Adrenal gland (tissue), 9 donors: ENCODE measurements at regions not wholly inside any gene's neighbourhood (a gene's known extent, or its start where the extent isn't known, plus 50 kb on each side); places are given as distances from the start of the nearest gene placed in this dataset.

Experiments
- DNase-seq, 7 donors: peaks; one replicate each; pipeline ENCODE4 v3.0.0-alpha.2; 2019 to 2020
- H3K27ac ChIP-seq, 5 donors: fragments of 200-600 bp; sonication (generic) in 4 of 5; 1 replicate in 3 of 5; 2 replicates in 2 of 5; pipeline versions ENCODE4 v1.5.1 to v1.8.0; 2016 to 2020; ENCODE audit warnings: mild to moderate bottlenecking in 1 of 5
- H3K27me3 ChIP-seq: fragments of 200-600 bp; 2 replicates; pipeline ENCODE4 v1.8.0; 2021
- H3K36me3 ChIP-seq, 2 donors: fragments of 200-600 bp; replicated peaks in 1 of 2; 1 replicate in 1 of 2; 2 replicates in 1 of 2; pipeline versions ENCODE4 v1.5.1 to v1.8.0; 2018 to 2022
- H3K4me1 ChIP-seq, 2 donors: fragments of 200-600 bp; replicated peaks in 1 of 2; 1 replicate in 1 of 2; 2 replicates in 1 of 2; pipeline versions ENCODE4 v1.5.1 to v1.8.0; 2018 to 2021
- H3K4me3 ChIP-seq, 4 donors: fragments of 200-600 bp; sonication (generic) in 3 of 4; one replicate each; pipeline ENCODE4 v1.5.1; 2016 to 2018
- H3K9me3 ChIP-seq, 3 donors: fragments of 200-600 bp; sonication (generic) in 1 of 3; replicated peaks in 1 of 3; 1 replicate in 2 of 3; 2 replicates in 1 of 3; pipeline versions ENCODE4 v1.5.1 to v1.8.0; 2016 to 2021
- POLR2A ChIP-seq, 2 donors: fragments of 450-650 bp; IDR thresholded peaks; one replicate each; pipeline ENCODE4 v1.6.1; 2017; ENCODE audit warnings: antibody characterized with exemption in 2 of 2, mild to moderate bottlenecking in 2 of 2, moderate library complexity in 1 of 2
- WGBS, 4 donors: extraction: QIAGEN DNeasy Blood & Tissue Kit in 2 of 4; methylation state at CpG; one replicate each; pipeline versions ENCODE4 v1.1.5 to v1.1.7; 2013 to 2017; 5-methylcytosine and 5-hydroxymethylcytosine counted together
- intact Hi-C, 2 donors: fragments of 100-400 bp; cut with DNase I; formaldehyde crosslinking; loops; one replicate each; pipeline versions ENCODE4 v1.14.1 to v1.15.0; 2022 to 2023
- TF ChIP-seq, protein P1 (sequence below), 6 experiments: fragments of 450-650 bp in 4 of 6; fragments of 200-600 bp in 2 of 6; sonication (generic) in 1 of 6; IDR thresholded peaks; 1 replicate in 5 of 6; 2 replicates in 1 of 6; pipeline versions ENCODE4 v1.5.1 to v1.8.0; 2016 to 2021; ENCODE audit warnings: antibody characterized with exemption in 6 of 6, mild to moderate bottlenecking in 2 of 6, moderate library complexity in 1 of 6
- donor health status: healthy with polysubstance abuse.
- donor health status: Bipolar disorder and iron deficiency.
- donor health status: DM: yes; HTN: yes; CAD: no.
- donor health status: DM: no; HTN: no; CAD: no.
- donor health status: DM: no; HTN: no; CAD: no.

DNA sequence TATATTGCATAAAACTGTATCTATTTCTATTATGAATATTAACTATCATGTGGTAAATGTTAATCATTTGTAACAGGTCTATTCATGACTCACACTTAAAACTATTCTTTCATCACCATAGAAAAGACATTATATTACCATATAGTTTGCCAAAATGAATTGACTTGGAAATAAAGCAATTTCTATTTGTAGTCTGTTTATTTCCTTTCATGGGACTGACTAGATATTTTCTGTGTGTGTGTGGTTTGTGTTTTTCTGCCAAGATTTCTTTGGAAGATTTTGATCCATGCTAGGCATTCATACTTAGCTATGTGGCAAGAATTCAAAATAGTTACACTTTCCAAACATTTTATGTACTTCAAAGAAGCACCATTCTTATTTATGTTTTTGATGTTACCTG lies 522.5 kb upstream of the AGTR1 start:
- no peak overlapping the region for H3K4me3 ChIP-seq
- no peak overlapping the region for H3K27ac ChIP-seq
- no peak for TF ChIP-seq POLR2A (IDR thresholded peaks at IDR 0.05)
- TF ChIP-seq, protein P1, sequence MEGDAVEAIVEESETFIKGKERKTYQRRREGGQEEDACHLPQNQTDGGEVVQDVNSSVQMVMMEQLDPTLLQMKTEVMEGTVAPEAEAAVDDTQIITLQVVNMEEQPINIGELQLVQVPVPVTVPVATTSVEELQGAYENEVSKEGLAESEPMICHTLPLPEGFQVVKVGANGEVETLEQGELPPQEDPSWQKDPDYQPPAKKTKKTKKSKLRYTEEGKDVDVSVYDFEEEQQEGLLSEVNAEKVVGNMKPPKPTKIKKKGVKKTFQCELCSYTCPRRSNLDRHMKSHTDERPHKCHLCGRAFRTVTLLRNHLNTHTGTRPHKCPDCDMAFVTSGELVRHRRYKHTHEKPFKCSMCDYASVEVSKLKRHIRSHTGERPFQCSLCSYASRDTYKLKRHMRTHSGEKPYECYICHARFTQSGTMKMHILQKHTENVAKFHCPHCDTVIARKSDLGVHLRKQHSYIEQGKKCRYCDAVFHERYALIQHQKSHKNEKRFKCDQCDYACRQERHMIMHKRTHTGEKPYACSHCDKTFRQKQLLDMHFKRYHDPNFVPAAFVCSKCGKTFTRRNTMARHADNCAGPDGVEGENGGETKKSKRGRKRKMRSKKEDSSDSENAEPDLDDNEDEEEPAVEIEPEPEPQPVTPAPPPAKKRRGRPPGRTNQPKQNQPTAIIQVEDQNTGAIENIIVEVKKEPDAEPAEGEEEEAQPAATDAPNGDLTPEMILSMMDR (IDR thresholded peaks at IDR 0.05): no peak
- H3K9me3 ChIP-seq: no peaks in the 10 kb centered on the region
- H3K27me3 ChIP-seq: no peaks in the 10 kb centered on the region
- DNase-seq: no peak
- H3K36me3 ChIP-seq: no peaks in the 10 kb centered on the region
- no peaks in the 10 kb centered on the region for H3K4me1 ChIP-seq
- intact Hi-C loops: no loop called here

DNA sequence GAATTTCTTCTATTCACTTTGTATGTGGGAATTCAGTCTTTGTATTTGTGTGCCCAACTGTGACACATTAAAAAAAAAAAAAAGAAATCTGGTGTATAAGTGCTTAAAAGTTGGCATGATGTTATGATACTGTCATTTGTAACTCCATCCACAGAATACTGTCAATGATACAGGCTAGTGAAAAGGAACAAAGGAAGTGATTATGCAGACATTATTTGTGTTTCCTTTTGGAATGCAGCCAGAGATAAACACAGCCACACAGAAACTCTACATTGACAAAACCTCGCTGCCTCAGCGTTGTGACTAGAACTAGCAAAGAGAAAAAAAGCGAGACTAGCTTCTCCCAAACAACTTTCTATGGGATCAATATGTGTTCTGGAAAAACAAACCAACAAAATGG lies 519.2 kb upstream of the AGTR1 start:
- Histone ChIP-seq H3K27me3 (no peaks in the 10 kb centered on the region), H3K4me1 (no peaks in the 10 kb centered on the region), H3K27ac (no peak overlapping the region), H3K4me3 (no peak overlapping the region), H3K36me3 (no peaks in the 10 kb centered on the region), H3K9me3 (no peaks in the 10 kb centered on the region)
- DNase-seq: no peak
- TF ChIP-seq, protein P1 (IDR thresholded peaks at IDR 0.05): no peak
- intact Hi-C loops: no loop called here
- WGBS, 4 donors: 39 to 55% (median 48%) methylated on average over 3 of the region's 3 CpGs

DNA sequence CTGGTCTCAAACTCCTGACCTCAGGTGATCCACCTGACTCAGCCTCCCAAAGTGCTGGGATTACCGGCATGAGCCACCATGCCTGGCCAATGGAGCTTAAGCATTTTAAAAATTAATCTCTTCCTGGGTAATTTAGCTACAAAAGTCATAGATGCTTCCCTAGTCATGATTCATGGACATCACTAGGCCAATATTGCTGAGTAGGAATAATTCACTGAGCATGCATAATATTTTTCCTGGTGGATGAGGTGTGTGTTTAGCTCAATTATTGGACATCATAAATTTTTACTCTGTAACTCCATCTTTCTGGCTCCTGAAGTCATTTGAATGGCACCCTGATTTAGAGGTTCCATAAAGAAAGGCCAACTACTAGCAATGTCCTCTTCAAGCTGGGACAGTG lies 512.9 kb upstream of the AGTR1 start:
- Histone ChIP-seq H3K27me3 (no peaks in the 10 kb centered on the region), H3K27ac (no peak overlapping the region), H3K4me3 (no peak overlapping the region), H3K4me1 (no peaks in the 10 kb centered on the region), H3K36me3 (no peaks in the 10 kb centered on the region), H3K9me3 (no peaks in the 10 kb centered on the region)
- intact Hi-C loops: no loop called here
- WGBS, 4 donors: 90 to 93% (median 90%) methylated on average over 1 of the region's 1 CpG
- no peak for DNase-seq
- no peak for TF ChIP-seq POLR2A (IDR thresholded peaks at IDR 0.05)
- TF ChIP-seq, protein P1 (IDR thresholded peaks at IDR 0.05): no peak

- Histone ChIP-seq H3K27ac (no peak overlapping the region), H3K4me3 (no peak overlapping the region), H3K4me1 (no peaks in the 10 kb centered on the region), H3K27me3 (no peaks in the 10 kb centered on the region), H3K9me3 (no peaks in the 10 kb centered on the region), H3K36me3 (no peaks in the 10 kb centered on the region)
- WGBS, 4 donors: 54 to 82% (median 70%) methylated on average over 2 of the region's 2 CpGs
- TF ChIP-seq, protein P1 (IDR thresholded peaks at IDR 0.05): no peak
- TF ChIP-seq POLR2A (IDR thresholded peaks at IDR 0.05): no peak
- intact Hi-C loops: no loop called here
- DNase-seq: no peak
Measured at GRCh38 chr3:148186881-148187280, 510.8 kb upstream of the AGTR1 start.
